ENCODE measurements at regions not wholly inside any gene's neighbourhood (a gene's known extent, or its start where the extent isn't known, plus 50 kb on each side); places are given as distances from the start of the nearest gene placed in this dataset.

DNA sequence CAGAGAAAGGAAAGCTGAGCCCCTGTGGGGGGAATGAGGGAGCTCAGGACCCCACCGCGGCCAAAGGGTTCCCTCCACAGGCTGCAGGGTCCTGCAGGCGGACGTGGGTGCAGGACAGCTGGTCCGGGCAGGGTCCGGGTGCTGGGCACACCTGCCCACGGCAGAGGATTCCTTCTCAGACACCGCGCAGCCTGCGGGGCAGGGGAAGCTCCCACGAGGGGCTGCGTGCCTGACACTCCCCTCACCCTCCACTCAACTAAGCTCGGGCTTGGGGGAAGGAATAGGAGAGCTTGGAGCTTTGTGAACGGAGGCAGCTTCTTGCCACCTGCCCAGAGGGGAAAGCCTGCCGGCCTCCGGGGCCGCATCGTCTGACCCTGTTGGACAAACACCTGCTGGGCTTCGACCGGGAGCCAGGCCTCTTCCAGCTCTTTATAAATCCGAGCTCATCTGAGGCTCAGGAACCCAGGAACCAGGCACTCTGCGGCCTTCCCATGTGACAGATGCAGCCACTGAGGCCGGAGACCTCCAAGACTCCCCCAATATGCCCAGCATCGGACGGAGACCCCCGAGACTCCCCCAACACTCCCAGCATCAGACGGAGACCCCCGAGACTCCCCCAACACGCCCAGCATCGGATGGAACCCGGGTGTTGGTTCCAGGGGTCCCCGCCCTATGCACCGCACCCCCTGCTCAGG, 97.3 kb downstream of the PDGFA start:
- no peak for TF ChIP-seq POLR2A (IDR thresholded peaks at IDR 0.05)
- TF ChIP-seq, protein P1, sequence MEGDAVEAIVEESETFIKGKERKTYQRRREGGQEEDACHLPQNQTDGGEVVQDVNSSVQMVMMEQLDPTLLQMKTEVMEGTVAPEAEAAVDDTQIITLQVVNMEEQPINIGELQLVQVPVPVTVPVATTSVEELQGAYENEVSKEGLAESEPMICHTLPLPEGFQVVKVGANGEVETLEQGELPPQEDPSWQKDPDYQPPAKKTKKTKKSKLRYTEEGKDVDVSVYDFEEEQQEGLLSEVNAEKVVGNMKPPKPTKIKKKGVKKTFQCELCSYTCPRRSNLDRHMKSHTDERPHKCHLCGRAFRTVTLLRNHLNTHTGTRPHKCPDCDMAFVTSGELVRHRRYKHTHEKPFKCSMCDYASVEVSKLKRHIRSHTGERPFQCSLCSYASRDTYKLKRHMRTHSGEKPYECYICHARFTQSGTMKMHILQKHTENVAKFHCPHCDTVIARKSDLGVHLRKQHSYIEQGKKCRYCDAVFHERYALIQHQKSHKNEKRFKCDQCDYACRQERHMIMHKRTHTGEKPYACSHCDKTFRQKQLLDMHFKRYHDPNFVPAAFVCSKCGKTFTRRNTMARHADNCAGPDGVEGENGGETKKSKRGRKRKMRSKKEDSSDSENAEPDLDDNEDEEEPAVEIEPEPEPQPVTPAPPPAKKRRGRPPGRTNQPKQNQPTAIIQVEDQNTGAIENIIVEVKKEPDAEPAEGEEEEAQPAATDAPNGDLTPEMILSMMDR (IDR thresholded peaks at IDR 0.05) = no peak
